Liver (tissue), 7 donors: ENCODE measurements at regions not wholly inside any gene's neighbourhood (a gene's known extent, or its start where the extent isn't known, plus 50 kb on each side); places are given as distances from the start of the nearest gene placed in this dataset.

ENCODE experiments used
- DNase-seq: peaks from one replicate; pipeline ENCODE4 v3.0.0-alpha.2; 2017; ENCODE audit warnings: low spot score
- H3K27ac ChIP-seq, 2 donors: one replicate each; pipeline ENCODE4 v1.7.0; 2013; ENCODE audit warnings: inconsistent platforms in 2 of 2, low read length in 2 of 2, control low read depth in 1 of 2, low read depth in 1 of 2, mild to moderate bottlenecking in 1 of 2
- H3K27me3 ChIP-seq, 4 donors: one replicate each; pipeline versions ENCODE4 v1.6.1 to v1.7.0; 2013; ENCODE audit warnings: low read length in 3 of 4, inconsistent platforms in 1 of 4, mild to moderate bottlenecking in 1 of 4, moderate library complexity in 1 of 4; ENCODE audit not compliant: control insufficient read depth in 4 of 4, insufficient read depth in 4 of 4
- H3K36me3 ChIP-seq, 4 donors: one replicate each; pipeline versions ENCODE4 v1.6.1 to v1.7.0; 2013; ENCODE audit warnings: low read length in 3 of 4, mild to moderate bottlenecking in 3 of 4, low read depth in 1 of 4, moderate library complexity in 1 of 4; ENCODE audit not compliant: control insufficient read depth in 4 of 4, insufficient read depth in 3 of 4
- H3K4me1 ChIP-seq, 4 donors: one replicate each; pipeline versions ENCODE4 v1.6.1 to v1.7.0; 2013; ENCODE audit warnings: low read length in 3 of 4, mild to moderate bottlenecking in 3 of 4, moderate library complexity in 1 of 4; ENCODE audit not compliant: control insufficient read depth in 4 of 4, insufficient read depth in 4 of 4
- H3K4me3 ChIP-seq, 3 donors: one replicate each; pipeline versions ENCODE4 v1.6.1 to v1.7.0; 2013; ENCODE audit warnings: low read length in 3 of 3, control low read depth in 1 of 3, low read depth in 1 of 3, mild to moderate bottlenecking in 1 of 3
- H3K9ac ChIP-seq, 2 donors: one replicate each; pipeline ENCODE4 v1.7.0; 2013; ENCODE audit warnings: low read length in 2 of 2, mild to moderate bottlenecking in 2 of 2, moderate library complexity in 2 of 2, control low read depth in 1 of 2, low read depth in 1 of 2
- H3K9me3 ChIP-seq, 4 donors: one replicate each; pipeline versions ENCODE4 v1.6.1 to v1.7.0; 2013; ENCODE audit warnings: low read length in 3 of 4; ENCODE audit not compliant: control insufficient read depth in 4 of 4
- EGR1 ChIP-seq, 2 donors: IDR thresholded peaks; 2 replicates each; pipeline ENCODE4 v1.6.1; 2016 to 2018; ENCODE audit warnings: antibody characterized with exemption in 2 of 2, low read depth in 2 of 2
- FOXA1 ChIP-seq: IDR thresholded peaks from 2 replicates; pipeline ENCODE4 v1.6.1; 2016; ENCODE audit warnings: antibody characterized with exemption
- FOXA2 ChIP-seq: IDR thresholded peaks from 2 replicates; pipeline ENCODE4 v1.6.1; 2016; ENCODE audit warnings: antibody characterized with exemption
- GABPA ChIP-seq, 2 donors: IDR thresholded peaks in 1 of 2; conservative IDR thresholded peaks in 1 of 2; 2 replicates each; pipeline ENCODE4 v1.6.1; 2016; ENCODE audit warnings: antibody characterized with exemption in 2 of 2, mild to moderate bottlenecking in 1 of 2, moderate library complexity in 1 of 2
- HNF4G ChIP-seq: IDR thresholded peaks from 2 replicates; pipeline ENCODE4 v1.6.1; 2016; ENCODE audit warnings: antibody characterized with exemption
- JUND ChIP-seq, 2 donors: IDR thresholded peaks; 2 replicates each; pipeline ENCODE4 v1.6.1; 2016; ENCODE audit warnings: antibody characterized with exemption in 2 of 2
- MAX ChIP-seq: IDR thresholded peaks from 2 replicates; pipeline ENCODE4 v1.6.1; 2016; ENCODE audit warnings: antibody characterized with exemption
- NR2F2 ChIP-seq: IDR thresholded peaks from 2 replicates; pipeline ENCODE4 v1.6.1; 2016; ENCODE audit warnings: antibody characterized with exemption
- RAD21 ChIP-seq, 2 donors: IDR thresholded peaks; 2 replicates each; pipeline ENCODE4 v1.6.1; 2016; ENCODE audit warnings: antibody characterized with exemption in 2 of 2, mild to moderate bottlenecking in 2 of 2
- REST ChIP-seq: IDR thresholded peaks from 2 replicates; pipeline ENCODE4 v1.6.1; 2016; ENCODE audit warnings: antibody characterized with exemption, mild to moderate bottlenecking
- RXRA ChIP-seq, 2 donors: IDR thresholded peaks; 2 replicates each; pipeline ENCODE4 v1.6.1; 2017 to 2018; ENCODE audit warnings: antibody characterized with exemption in 2 of 2, mild to moderate bottlenecking in 1 of 2
- SP1 ChIP-seq: IDR thresholded peaks from 2 replicates; pipeline ENCODE4 v1.6.1; 2018; ENCODE audit warnings: antibody characterized with exemption, mild to moderate bottlenecking
- TAF1 ChIP-seq: conservative IDR thresholded peaks from 2 replicates; pipeline ENCODE4 v1.6.1; 2016; ENCODE audit warnings: antibody characterized with exemption, mild to moderate bottlenecking
- YY1 ChIP-seq: IDR thresholded peaks from 2 replicates; pipeline ENCODE4 v1.6.1; 2016; ENCODE audit warnings: antibody characterized with exemption, mild to moderate bottlenecking
- ZBTB33 ChIP-seq: IDR thresholded peaks from 2 replicates; pipeline ENCODE4 v1.6.1; 2016; ENCODE audit warnings: antibody characterized with exemption
- WGBS: extraction: QIAGEN DNeasy Blood & Tissue Kit; methylation state at CpG from one replicate; pipeline ENCODE4 v1.1.7; 2013; 5-methylcytosine and 5-hydroxymethylcytosine counted together
- donor health status: healthy.
- donor health status: healthy.
- donor health status: healthy.
- donor health status: healthy.

DNA sequence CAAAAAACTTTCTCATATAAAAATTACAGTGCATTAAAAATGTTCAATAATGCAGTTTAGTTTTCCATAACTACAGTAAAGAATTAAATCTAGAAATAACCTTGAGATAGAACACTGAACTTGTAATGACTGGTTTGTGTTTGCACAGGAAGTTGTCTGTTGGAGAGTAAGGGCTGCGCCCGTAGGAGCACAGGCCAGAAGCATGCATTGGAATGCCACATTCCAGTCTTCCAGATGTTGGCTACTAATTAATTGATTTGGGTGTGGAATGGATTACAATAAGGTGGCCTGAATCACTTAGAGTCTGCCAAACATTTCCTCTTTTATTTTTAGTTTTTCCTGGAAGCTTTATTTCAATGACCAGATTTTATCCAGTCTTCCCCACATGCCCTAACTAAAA, 582.6 kb upstream of the MMS22L start:
- DNase-seq = no peak
- H3K27ac ChIP-seq = no peak overlapping the region
- H3K36me3 ChIP-seq = no peaks in the 10 kb centered on the region
- H3K27me3 ChIP-seq = no peaks in the 10 kb centered on the region
- no peaks in the 10 kb centered on the region for H3K4me1 ChIP-seq
- 40% methylated on average over 2 of the region's 2 CpGs for WGBS
- no peak for TF ChIP-seq RAD21 (IDR thresholded peaks at IDR 0.05)
- TF ChIP-seq SP1 = no peak
- TF ChIP-seq ZBTB33 = no peak
- H3K9ac ChIP-seq = no peak overlapping the region
- H3K9me3 ChIP-seq = no peaks in the 10 kb centered on the region
- no peak overlapping the region for H3K4me3 ChIP-seq

- Histone ChIP-seq H3K9ac (no peak overlapping the region), H3K27ac (no peak overlapping the region), H3K36me3 (no peaks in the 10 kb centered on the region), H3K9me3 (no peaks in the 10 kb centered on the region), H3K4me1 (no peaks in the 10 kb centered on the region), H3K27me3 (no peaks in the 10 kb centered on the region), H3K4me3 (no peak overlapping the region)
- 81% methylated on average over 2 of the region's 2 CpGs for whole genome bisulfite sequencing
- TF ChIP-seq EGR1 (IDR thresholded peaks at IDR 0.05; ENCODE audit: low read depth in 2 of 2) (no peak), ZBTB33 (no peak), RAD21 (IDR thresholded peaks at IDR 0.05) (no peak), JUND (IDR thresholded peaks at IDR 0.05) (no peak), YY1 (no peak), TAF1 (no peak), GABPA (IDR thresholded peaks at IDR 0.05 in 1 of 2, conservative IDR thresholded peaks at IDR 0.05 in 1 of 2) (no peak), RXRA (IDR thresholded peaks at IDR 0.05) (no peak), MAX (no peak), NR2F2 (no peak), FOXA2 (no peak), REST (no peak), HNF4G (no peak), FOXA1 (no peak)
- no peak for DNase-seq
These were observed 583.6 kb upstream of the MMS22L start for GRCh38 chr6:97866616-97867015.
